ENCODE measurements at regions not wholly inside any gene's neighbourhood (a gene's known extent, or its start where the extent isn't known, plus 50 kb on each side); places are given as distances from the start of the nearest gene placed in this dataset.

DNA sequence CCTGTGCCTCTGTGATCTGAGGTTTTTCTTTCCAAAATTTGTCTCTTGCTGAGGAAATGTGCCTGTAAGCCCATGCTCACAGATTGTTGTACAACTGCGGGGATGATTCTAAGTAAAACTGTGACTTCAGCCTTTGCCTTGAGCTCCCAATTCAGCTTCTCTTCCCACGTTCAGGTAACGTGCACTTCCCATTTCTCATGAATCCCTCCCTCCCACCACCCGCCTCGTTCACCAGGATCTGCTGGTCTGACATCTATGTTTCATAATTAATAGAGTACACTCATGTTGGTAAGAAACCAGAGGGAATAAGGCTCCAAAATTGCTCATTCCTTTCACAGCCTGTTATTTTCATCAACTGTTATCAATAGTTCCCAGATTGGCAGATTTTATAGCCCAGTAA lies 332.6 kb upstream of the TPK1 start:
- no peak overlapping the region for H3K9ac ChIP-seq (ENCODE audit: control insufficient read depth, insufficient read depth, low read length)
- FAIRE-seq (no peak), ATAC-seq (no peak), DNase-seq (ENCODE audit: low read depth, low spot score) (no peak)
- ChIA-PET SMC1A (ENCODE audit: uncharacterized antibody, unreplicated experiment) (no interaction called here), CTCF (no interaction called here), RAD21 (ENCODE audit: unreplicated experiment) (no interaction called here), POLR2A (no interaction called here)
- WGBS (ENCODE audit: insufficient coverage, insufficient replicate concordance, low lambda C conversion rate, missing lambda C conversion rate) = 26% methylated on average over 5 of the region's 5 CpGs
- no peaks in the 10 kb centered on the region for H3K4me1 ChIP-seq (ENCODE audit: control insufficient read depth, insufficient read depth, low read length)
- H3K4me2 ChIP-seq (ENCODE audit: control insufficient read depth, insufficient read depth) = no peak overlapping the region
- intact Hi-C loops (cut with micrococcal nuclease; ENCODE audit: unreplicated experiment) (no loop called here), in situ Hi-C loops (cut with MboI) (no loop called here)
- H3K9me3 ChIP-seq (replicated peaks; ENCODE audit: control insufficient read depth, insufficient read depth, low read length) = no peaks in the 10 kb centered on the region
- no peaks in the 10 kb centered on the region for H4K20me1 ChIP-seq (ENCODE audit: control insufficient read depth, insufficient read depth)
- no peak overlapping the region for H2AFZ ChIP-seq (ENCODE audit: control insufficient read depth, low read depth, low read length)
- H3K4me3 ChIP-seq = no peak overlapping the region
- H3K27ac ChIP-seq (ENCODE audit: control insufficient read depth, insufficient read depth) = no peak overlapping the region
- no peaks in the 10 kb centered on the region for H3K27me3 ChIP-seq (replicated peaks in 1 of 2; ENCODE audit: control insufficient read depth in 2 of 2, insufficient read depth in 2 of 2, low read length in 1 of 2)
- no peaks in the 10 kb centered on the region for H3K79me2 ChIP-seq (ENCODE audit: control insufficient read depth, insufficient read depth, low read length)
- BruUV-seq (replicated peaks) = no TSS peak
- H3K36me3 ChIP-seq (ENCODE audit: control insufficient read depth in 2 of 2, insufficient read depth in 2 of 2, low read length in 1 of 2) = no peaks in the 10 kb centered on the region
- no peak for TF ChIP-seq STAT3 (IDR thresholded peaks at IDR 0.05; ENCODE audit: low read depth, low read length)
- no peak for TF ChIP-seq RAD21 (IDR thresholded peaks at IDR 0.05; ENCODE audit: insufficient read depth, low read depth, low read length)
- no peak for TF ChIP-seq NKRF (conservative IDR thresholded peaks at IDR 0.05)
- TF ChIP-seq MXI1 (IDR thresholded peaks at IDR 0.05; ENCODE audit: low read depth, low read length) = no peak
- no peak for TF ChIP-seq EP300 (IDR thresholded peaks at IDR 0.05; ENCODE audit: borderline replicate concordance in 1 of 2, control insufficient read depth in 1 of 2, low read depth in 2 of 2, low read length in 2 of 2)
- no peak for TF ChIP-seq ZBTB4 (CRISPR knock-in tag; IDR thresholded peaks at IDR 0.05)
- TF ChIP-seq ELK1 (IDR thresholded peaks at IDR 0.05; ENCODE audit: low read depth, low read length) = no peak
- TF ChIP-seq, protein P1, sequence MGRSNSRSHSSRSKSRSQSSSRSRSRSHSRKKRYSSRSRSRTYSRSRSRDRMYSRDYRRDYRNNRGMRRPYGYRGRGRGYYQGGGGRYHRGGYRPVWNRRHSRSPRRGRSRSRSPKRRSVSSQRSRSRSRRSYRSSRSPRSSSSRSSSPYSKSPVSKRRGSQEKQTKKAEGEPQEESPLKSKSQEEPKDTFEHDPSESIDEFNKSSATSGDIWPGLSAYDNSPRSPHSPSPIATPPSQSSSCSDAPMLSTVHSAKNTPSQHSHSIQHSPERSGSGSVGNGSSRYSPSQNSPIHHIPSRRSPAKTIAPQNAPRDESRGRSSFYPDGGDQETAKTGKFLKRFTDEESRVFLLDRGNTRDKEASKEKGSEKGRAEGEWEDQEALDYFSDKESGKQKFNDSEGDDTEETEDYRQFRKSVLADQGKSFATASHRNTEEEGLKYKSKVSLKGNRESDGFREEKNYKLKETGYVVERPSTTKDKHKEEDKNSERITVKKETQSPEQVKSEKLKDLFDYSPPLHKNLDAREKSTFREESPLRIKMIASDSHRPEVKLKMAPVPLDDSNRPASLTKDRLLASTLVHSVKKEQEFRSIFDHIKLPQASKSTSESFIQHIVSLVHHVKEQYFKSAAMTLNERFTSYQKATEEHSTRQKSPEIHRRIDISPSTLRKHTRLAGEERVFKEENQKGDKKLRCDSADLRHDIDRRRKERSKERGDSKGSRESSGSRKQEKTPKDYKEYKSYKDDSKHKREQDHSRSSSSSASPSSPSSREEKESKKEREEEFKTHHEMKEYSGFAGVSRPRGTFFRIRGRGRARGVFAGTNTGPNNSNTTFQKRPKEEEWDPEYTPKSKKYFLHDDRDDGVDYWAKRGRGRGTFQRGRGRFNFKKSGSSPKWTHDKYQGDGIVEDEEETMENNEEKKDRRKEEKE (IDR thresholded peaks at IDR 0.05) = no peak
- no peak for TF ChIP-seq KLF5 (IDR thresholded peaks at IDR 0.05; ENCODE audit: partially characterized antibody)
- TF ChIP-seq, protein P2, sequence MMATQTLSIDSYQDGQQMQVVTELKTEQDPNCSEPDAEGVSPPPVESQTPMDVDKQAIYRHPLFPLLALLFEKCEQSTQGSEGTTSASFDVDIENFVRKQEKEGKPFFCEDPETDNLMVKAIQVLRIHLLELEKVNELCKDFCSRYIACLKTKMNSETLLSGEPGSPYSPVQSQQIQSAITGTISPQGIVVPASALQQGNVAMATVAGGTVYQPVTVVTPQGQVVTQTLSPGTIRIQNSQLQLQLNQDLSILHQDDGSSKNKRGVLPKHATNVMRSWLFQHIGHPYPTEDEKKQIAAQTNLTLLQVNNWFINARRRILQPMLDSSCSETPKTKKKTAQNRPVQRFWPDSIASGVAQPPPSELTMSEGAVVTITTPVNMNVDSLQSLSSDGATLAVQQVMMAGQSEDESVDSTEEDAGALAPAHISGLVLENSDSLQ (IDR thresholded peaks at IDR 0.05) = no peak
- TF ChIP-seq, protein P3, sequence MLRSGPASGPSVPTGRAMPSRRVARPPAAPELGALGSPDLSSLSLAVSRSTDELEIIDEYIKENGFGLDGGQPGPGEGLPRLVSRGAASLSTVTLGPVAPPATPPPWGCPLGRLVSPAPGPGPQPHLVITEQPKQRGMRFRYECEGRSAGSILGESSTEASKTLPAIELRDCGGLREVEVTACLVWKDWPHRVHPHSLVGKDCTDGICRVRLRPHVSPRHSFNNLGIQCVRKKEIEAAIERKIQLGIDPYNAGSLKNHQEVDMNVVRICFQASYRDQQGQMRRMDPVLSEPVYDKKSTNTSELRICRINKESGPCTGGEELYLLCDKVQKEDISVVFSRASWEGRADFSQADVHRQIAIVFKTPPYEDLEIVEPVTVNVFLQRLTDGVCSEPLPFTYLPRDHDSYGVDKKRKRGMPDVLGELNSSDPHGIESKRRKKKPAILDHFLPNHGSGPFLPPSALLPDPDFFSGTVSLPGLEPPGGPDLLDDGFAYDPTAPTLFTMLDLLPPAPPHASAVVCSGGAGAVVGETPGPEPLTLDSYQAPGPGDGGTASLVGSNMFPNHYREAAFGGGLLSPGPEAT (IDR thresholded peaks at IDR 0.05; ENCODE audit: low read depth) = no peak
- TF ChIP-seq JUND (IDR thresholded peaks at IDR 0.05; ENCODE audit: low read depth, low read length) = no peak
